ENCODE measurements at regions not wholly inside any gene's neighbourhood (a gene's known extent, or its start where the extent isn't known, plus 50 kb on each side); places are given as distances from the start of the nearest gene placed in this dataset.
A peak's percentile ranks its signal among the peaks of the same experiment; 100 is the strongest.

GRCh38 chr16:17606460-17606859 is 135.7 kb upstream of the XYLT1 start:
- Mint-ChIP-seq H3K4me1 (ENCODE audit: low read depth) (peaks cover 16% of the 10 kb centered on the region), H3K27me3 (ENCODE audit: low read depth) (peaks cover 11% of the 10 kb centered on the region), H3K4me3 (no peak overlapping the region), H3K36me3 (ENCODE audit: low read depth) (no peaks in the 10 kb centered on the region), H3K9me3 (no peaks in the 10 kb centered on the region), H3K27ac (no peak overlapping the region)
- intact Hi-C loops (cut with micrococcal nuclease): no loop called here
- DNase-seq: no peak
- CTCF ChIA-PET: no interaction called here

DNA sequence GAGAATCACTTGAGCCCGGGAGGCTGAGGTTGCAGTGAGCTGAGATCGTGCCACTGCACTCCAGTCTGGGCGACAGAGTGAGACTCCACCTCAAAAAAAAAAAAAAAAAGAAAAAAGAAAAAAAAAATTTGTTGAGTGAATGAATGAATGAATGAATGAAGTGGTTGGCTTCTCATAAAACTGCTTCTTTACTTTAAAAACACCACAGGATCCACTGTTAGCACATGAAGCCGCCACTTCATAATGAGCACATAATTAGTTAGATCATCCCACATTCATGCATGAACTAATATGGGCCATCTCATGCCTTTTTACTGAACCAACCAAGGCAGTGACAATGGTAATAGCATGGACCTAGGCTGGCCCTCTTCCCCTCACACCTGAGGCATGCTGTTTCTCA is 135.0 kb upstream of the XYLT1 start:
- Mint-ChIP-seq H3K36me3 (ENCODE audit: low read depth) (no peaks in the 10 kb centered on the region), H3K4me1 (ENCODE audit: low read depth) (peaks cover 16% of the 10 kb centered on the region), H3K27me3 (ENCODE audit: low read depth) (peaks cover 9% of the 10 kb centered on the region), H3K27ac (no peak overlapping the region), H3K4me3 (no peak overlapping the region), H3K9me3 (no peaks in the 10 kb centered on the region)
- intact Hi-C loops (cut with micrococcal nuclease): no loop called here
- CTCF ChIA-PET: no interaction called here
- no peak for DNase-seq

- no peak overlapping the region for H3K27ac Mint-ChIP-seq
- CTCF ChIA-PET: no interaction called here
- no peak for DNase-seq
These were observed 132.9 kb upstream of the XYLT1 start for GRCh38 chr16:17603626-17604025.

GRCh38 chr16:17602678-17603077 is 131.9 kb upstream of the XYLT1 start:
- intact Hi-C loops (cut with micrococcal nuclease): no loop called here
- CTCF ChIA-PET: no interaction called here
- H3K4me3 Mint-ChIP-seq: no peak overlapping the region
- H3K4me1 Mint-ChIP-seq (ENCODE audit: low read depth): peaks cover 13% of the 10 kb centered on the region
- no peaks in the 10 kb centered on the region for H3K36me3 Mint-ChIP-seq (ENCODE audit: low read depth)
- peaks cover 2% of the 10 kb centered on the region for H3K9me3 Mint-ChIP-seq
- peaks cover 14% of the 10 kb centered on the region for H3K27me3 Mint-ChIP-seq (ENCODE audit: low read depth)
- H3K27ac Mint-ChIP-seq: no peak overlapping the region
- DNase-seq: no peak

More at GRCh38 chr16:17603626-17604025, 132.9 kb upstream of the XYLT1 start:
- no peaks in the 10 kb centered on the region for H3K36me3 Mint-ChIP-seq (ENCODE audit: low read depth)
- peaks cover 16% of the 10 kb centered on the region for H3K4me1 Mint-ChIP-seq (ENCODE audit: low read depth)
- no peaks in the 10 kb centered on the region for H3K9me3 Mint-ChIP-seq
- intact Hi-C loops (cut with micrococcal nuclease): no loop called here
- no peak overlapping the region for H3K4me3 Mint-ChIP-seq
- H3K27me3 Mint-ChIP-seq (ENCODE audit: low read depth): peaks cover 9% of the 10 kb centered on the region

- CTCF ChIA-PET: no interaction called here
- Mint-ChIP-seq H3K4me1 (ENCODE audit: low read depth) (no peaks in the 10 kb centered on the region), H3K4me3 (no peak overlapping the region), H3K9me3 (peaks cover 2% of the 10 kb centered on the region), H3K36me3 (ENCODE audit: low read depth) (no peaks in the 10 kb centered on the region), H3K27ac (no peak overlapping the region), H3K27me3 (ENCODE audit: low read depth) (peaks cover 13% of the 10 kb centered on the region)
- intact Hi-C loops (cut with micrococcal nuclease): no loop called here
- no peak for DNase-seq
These were observed 128.2 kb upstream of the XYLT1 start for GRCh38 chr16:17598968-17599367.

DNA sequence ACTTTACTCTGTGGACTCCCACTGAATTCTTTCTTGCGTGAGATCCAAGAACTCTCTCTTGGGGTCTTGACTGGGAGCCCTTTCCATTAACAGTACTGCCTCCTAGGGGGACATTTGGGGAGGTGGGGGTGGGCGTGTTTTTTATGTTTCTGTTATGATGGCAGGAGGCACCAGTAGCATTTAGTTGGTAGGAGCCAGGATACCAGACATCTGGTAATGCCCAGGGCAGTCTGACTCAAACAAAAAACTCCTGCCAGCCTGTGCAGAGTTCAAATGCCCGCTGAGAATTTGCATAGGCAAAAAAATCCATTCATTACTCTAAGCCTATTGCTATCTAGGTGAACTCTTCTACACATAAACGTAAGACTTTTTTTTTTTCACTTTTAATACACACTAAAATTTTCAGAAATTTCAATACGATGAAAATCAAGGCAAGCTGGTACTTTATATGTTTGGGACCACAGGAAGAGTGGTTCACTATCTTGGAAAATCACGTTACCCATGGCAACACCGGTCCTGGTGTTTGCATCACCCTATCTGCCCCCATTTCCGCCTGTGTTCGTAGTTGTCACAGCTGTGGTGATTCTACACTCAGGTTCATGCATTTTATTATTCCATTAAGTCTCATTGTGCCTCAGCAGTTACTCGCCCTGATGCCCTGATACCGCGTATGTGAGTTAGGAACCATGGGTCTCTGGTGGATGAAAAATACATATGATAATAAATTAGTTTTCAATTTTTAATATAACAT is 121.1 kb upstream of the XYLT1 start:
- no peak for DNase-seq
- CTCF ChIA-PET: interaction anchor here (0.9 kb wide), 1 partner anchor 13 kb away, joined by 3 read pairs; no protein-coding TSS in a partner anchor

DNA sequence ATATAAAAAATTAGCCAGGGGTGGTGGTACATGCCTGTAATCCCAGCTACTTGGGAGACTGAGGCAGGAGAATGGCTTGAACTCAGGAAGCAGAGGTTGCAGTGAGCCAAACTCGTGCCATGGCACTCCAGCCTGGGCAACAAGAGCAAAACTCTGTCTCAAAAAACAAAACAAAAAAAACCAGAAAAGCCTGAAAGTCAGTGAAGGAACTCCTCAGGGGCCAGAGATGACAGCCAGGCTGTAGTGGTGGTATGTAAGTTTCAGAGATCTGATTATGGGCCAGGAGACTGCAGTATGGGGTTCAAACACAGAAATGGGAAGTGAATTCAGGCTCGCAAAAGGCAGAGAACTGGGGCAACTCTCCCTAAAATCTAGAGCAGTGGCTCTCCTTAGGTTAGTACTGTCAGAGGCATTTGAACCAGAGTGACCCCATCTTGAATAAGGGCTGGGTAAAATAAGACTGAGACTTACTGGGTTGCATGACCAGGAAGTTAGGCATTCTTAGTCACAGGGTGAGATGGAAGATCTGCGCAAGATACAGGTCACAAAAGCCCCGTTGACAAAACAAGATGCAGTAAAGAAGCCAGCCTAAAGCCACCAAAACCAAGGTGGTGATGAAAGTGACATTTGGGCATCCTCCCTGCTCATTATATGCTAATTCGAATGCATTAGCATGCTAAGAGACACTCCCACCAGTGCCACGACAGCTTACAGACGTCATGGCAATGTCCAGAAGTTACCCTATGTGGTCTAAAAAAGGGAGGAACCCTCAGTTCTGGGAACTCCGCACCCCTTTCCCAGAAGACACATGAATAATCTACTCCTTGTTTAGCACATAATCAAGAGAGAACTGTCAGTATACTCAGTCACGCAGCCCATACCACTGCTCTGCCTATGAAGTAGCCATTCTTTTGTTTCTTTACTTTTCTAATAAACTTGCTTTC is 120.2 kb upstream of the XYLT1 start:
- Mint-ChIP-seq H3K9me3 (peaks cover 3% of the 10 kb centered on the region), H3K4me1 (ENCODE audit: low read depth) (no peaks in the 10 kb centered on the region), H3K27ac (peak overlapping the region; percentile 67), H3K4me3 (no peak overlapping the region), H3K27me3 (ENCODE audit: low read depth) (peaks cover 7% of the 10 kb centered on the region), H3K36me3 (ENCODE audit: low read depth) (peaks cover 2% of the 10 kb centered on the region)
- CTCF ChIA-PET: no interaction called here
- peak; percentile 46 for DNase-seq
- intact Hi-C loops (cut with micrococcal nuclease): no loop called here

More for the DNA sequence above, 121.1 kb upstream of the XYLT1 start:
- Mint-ChIP-seq H3K9me3 (peaks cover 2% of the 10 kb centered on the region), H3K4me3 (no peak overlapping the region), H3K27me3 (ENCODE audit: low read depth) (peaks cover 9% of the 10 kb centered on the region), H3K4me1 (ENCODE audit: low read depth) (no peaks in the 10 kb centered on the region), H3K27ac (peak overlapping the region; percentile 27), H3K36me3 (ENCODE audit: low read depth) (peaks cover 2% of the 10 kb centered on the region)
- intact Hi-C loops (cut with micrococcal nuclease): no loop called here

DNA sequence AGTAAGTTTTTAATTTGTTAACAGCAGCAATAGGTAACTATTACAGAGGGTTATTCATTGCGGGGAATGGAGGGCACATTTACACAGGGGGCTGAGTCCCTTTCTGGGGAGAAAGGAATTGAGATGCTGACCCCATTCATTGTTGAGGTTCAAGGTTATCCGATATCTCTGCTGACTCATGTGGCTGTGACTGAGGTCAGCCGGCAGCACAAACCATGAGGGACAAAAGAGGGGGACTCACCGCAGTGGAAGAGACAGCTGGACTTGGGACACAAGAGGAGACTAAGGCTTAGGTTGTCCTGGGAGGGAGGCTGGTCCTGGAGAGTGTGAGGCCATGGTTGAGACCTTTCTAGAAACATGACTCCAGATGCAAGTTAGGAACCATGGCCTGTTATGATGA is 119.1 kb upstream of the XYLT1 start:
- Mint-ChIP-seq H3K4me3 (no peak overlapping the region), H3K9me3 (peaks cover 12% of the 10 kb centered on the region), H3K36me3 (ENCODE audit: low read depth) (peaks cover 2% of the 10 kb centered on the region), H3K27ac (no peak overlapping the region), H3K27me3 (ENCODE audit: low read depth) (peaks cover 7% of the 10 kb centered on the region), H3K4me1 (ENCODE audit: low read depth) (no peaks in the 10 kb centered on the region)
- intact Hi-C loops (cut with micrococcal nuclease): no loop called here
- no peak for DNase-seq
- CTCF ChIA-PET: interaction anchor here (2.9 kb wide), 1 partner anchor 11 kb away, joined by 13 read pairs; no protein-coding TSS in a partner anchor

GRCh38 chr16:17585449-17586074 is 114.8 kb upstream of the XYLT1 start:
- CTCF ChIA-PET: no interaction called here
- Mint-ChIP-seq H3K9me3 (peaks cover 12% of the 10 kb centered on the region), H3K27ac (no peak overlapping the region)

GRCh38 chr16:17578981-17579874 is 108.5 kb upstream of the XYLT1 start:
- H3K4me1 Mint-ChIP-seq (ENCODE audit: low read depth): no peaks in the 10 kb centered on the region
- H3K27ac Mint-ChIP-seq: no peak overlapping the region
- CTCF ChIA-PET: interaction anchor here (0.6 to 2.9 kb wide), 27 partner anchors 8 to 1648 kb away, joined by 3 to 16 read pairs (median 4); no protein-coding TSS in a partner anchor
- intact Hi-C loops (cut with micrococcal nuclease): loop anchor here (1.0 to 5.0 kb wide), 2 partner anchors 103 to 717 kb away; no protein-coding TSS in a partner anchor
- peak; percentile 75 for DNase-seq
- H3K4me3 Mint-ChIP-seq: no peak overlapping the region
- no peaks in the 10 kb centered on the region for H3K36me3 Mint-ChIP-seq (ENCODE audit: low read depth)
- H3K9me3 Mint-ChIP-seq: no peaks in the 10 kb centered on the region
- peaks cover 2% of the 10 kb centered on the region for H3K27me3 Mint-ChIP-seq (ENCODE audit: low read depth)

More at GRCh38 chr16:17585449-17586074, 114.8 kb upstream of the XYLT1 start:
- DNase-seq: no peak
- intact Hi-C loops (cut with micrococcal nuclease): no loop called here
- peaks cover 2% of the 10 kb centered on the region for H3K36me3 Mint-ChIP-seq (ENCODE audit: low read depth)
- peaks cover 6% of the 10 kb centered on the region for H3K27me3 Mint-ChIP-seq (ENCODE audit: low read depth)
- H3K4me3 Mint-ChIP-seq: no peak overlapping the region
- no peaks in the 10 kb centered on the region for H3K4me1 Mint-ChIP-seq (ENCODE audit: low read depth)

DNA sequence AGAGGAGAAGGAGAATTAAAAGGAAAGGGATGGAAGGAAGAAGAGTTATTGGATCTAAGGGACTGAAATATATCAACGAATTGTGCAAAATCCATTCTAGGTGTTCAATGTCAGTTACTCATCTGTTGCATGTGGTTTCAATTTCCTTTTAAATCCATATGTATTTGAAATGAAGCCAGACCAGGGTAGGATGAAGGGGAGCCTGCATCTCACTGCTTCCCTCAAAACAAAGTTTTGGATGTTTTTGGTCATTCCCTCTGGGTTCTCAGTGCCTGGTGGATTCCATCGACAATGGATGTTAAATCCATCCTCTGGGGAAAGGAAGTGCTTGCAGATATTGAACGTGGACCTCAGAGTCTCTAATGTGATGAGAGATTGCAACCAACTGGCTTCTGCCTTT is 103.5 kb upstream of the XYLT1 start:
- H3K36me3 Mint-ChIP-seq (ENCODE audit: low read depth): no peaks in the 10 kb centered on the region
- no peak for DNase-seq
- intact Hi-C loops (cut with micrococcal nuclease): no loop called here
- H3K27me3 Mint-ChIP-seq (ENCODE audit: low read depth): peaks cover 4% of the 10 kb centered on the region
- H3K27ac Mint-ChIP-seq: no peak overlapping the region
- H3K9me3 Mint-ChIP-seq: no peaks in the 10 kb centered on the region
- CTCF ChIA-PET: no interaction called here
- H3K4me1 Mint-ChIP-seq (ENCODE audit: low read depth): no peaks in the 10 kb centered on the region
- H3K4me3 Mint-ChIP-seq: no peak overlapping the region

Data from activated naive CD4-positive, alpha-beta T cell treated with anti-CD3 and anti-CD28 coated beads for 36 hours (primary cell).